ENCODE measurements at regions not wholly inside any gene's neighbourhood (a gene's known extent, or its start where the extent isn't known, plus 50 kb on each side); places are given as distances from the start of the nearest gene placed in this dataset.

- TF ChIP-seq CTCF (IDR thresholded peaks at IDR 0.05) (no peak), POLR2A (IDR thresholded peaks at IDR 0.05) (no peak), EP300 (IDR thresholded peaks at IDR 0.05; ENCODE audit: low read depth) (no peak), POLR2AphosphoS5 (IDR thresholded peaks at IDR 0.05) (no peak)
These were observed 1164.0 kb downstream of the TMEM121 start for GRCh38 chr14:106690333-106690891.
